GM10266 (cell line): ENCODE measurements at regions not wholly inside any gene's neighbourhood (a gene's known extent, or its start where the extent isn't known, plus 50 kb on each side); places are given as distances from the start of the nearest gene placed in this dataset.

Experiments
- DNase-seq: peaks from one replicate; pipeline ENCODE4 v3.0.0; 2012; ENCODE audit errors: extremely low spot score
- TF ChIP-seq, protein P1 (sequence below): IDR thresholded peaks from 2 replicates; pipeline ENCODE4 v1.5.1; 2012; ENCODE audit warnings: mild to moderate bottlenecking, low read depth; ENCODE audit not compliant: control insufficient read depth, insufficient read depth; ENCODE audit errors: missing control alignments

DNA sequence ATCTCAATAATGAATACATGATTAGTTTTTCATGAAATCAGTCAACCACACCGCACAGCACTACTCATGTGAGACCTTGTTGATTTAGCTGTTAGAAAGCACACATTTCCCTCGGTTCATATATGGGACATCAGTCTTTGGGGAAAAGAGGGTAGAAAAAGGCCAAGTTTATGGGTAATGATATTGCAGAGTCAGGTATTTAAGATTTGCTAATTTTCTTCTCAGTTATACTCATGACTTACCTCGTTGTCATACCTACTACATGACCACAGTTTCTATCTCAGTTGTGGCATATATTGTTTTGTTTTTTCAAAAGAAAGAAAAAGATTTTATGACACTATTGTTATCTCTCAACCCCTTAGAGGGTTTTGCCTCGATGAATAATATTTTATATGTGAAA is 165.6 kb downstream of the POU4F1 start:
- no peak for DNase-seq
- TF ChIP-seq, protein P1, sequence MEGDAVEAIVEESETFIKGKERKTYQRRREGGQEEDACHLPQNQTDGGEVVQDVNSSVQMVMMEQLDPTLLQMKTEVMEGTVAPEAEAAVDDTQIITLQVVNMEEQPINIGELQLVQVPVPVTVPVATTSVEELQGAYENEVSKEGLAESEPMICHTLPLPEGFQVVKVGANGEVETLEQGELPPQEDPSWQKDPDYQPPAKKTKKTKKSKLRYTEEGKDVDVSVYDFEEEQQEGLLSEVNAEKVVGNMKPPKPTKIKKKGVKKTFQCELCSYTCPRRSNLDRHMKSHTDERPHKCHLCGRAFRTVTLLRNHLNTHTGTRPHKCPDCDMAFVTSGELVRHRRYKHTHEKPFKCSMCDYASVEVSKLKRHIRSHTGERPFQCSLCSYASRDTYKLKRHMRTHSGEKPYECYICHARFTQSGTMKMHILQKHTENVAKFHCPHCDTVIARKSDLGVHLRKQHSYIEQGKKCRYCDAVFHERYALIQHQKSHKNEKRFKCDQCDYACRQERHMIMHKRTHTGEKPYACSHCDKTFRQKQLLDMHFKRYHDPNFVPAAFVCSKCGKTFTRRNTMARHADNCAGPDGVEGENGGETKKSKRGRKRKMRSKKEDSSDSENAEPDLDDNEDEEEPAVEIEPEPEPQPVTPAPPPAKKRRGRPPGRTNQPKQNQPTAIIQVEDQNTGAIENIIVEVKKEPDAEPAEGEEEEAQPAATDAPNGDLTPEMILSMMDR = no peak

DNA sequence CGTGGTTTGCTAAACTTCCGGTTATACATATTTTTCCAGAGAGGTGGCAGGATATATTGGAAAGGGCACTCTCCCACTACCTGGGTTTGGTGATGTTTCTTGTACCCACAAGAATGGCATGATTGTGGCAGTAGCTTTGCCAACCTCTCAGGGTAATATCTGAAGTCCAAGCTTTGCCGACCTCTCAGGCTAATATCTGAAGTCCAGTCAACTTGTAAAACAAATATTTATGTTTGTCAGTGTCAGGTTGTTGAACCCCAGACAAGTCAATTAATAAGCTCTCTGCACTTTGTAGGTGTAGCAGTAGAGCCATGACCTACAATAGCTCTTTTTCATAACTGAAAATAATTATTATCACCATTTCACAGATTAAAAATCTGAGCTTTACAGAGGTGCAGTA is 167.0 kb downstream of the POU4F1 start:
- DNase-seq = no peak
- TF ChIP-seq, protein P1 = no peak

DNA sequence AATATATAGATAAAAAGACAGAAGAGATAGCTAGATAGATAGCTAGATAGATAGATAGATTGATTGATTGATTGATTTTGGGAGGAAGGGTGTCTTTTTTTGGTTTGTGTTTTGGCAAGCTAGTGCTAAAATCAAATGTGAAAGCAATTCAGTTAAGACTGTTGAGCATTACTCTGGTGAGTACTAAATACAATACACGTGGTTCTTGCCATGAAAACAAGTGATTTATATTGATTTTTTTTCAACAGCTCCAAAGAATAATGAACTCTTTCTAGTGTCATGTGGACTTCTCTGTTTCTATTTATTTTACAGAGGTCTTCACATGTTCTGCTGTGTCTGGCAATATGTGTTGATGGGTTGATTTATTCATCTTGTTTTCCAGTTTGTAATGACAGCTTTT is 172.0 kb downstream of the POU4F1 start:
- no peak for DNase-seq
- TF ChIP-seq, protein P1 = no peak

DNA sequence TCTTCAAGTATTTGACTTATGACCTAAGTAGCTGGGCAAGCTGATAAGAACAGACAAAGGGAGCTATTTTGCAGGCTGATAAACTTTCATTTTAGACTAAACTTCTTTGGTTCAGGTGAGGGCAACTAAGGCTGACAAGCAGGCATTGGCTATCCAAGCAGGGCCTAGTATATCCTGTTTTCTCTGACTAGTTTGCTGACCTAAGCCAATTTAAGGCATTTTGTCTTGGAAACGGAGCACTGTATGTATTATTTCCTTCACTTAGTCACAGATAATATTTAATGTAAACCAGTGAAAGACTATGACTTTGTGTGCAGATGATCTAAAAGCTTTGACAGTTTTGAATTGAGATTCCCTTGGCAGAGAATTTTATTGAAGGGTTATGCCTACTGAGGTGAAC is 172.5 kb downstream of the POU4F1 start:
- no peak for DNase-seq
- TF ChIP-seq, protein P1 = no peak

DNA sequence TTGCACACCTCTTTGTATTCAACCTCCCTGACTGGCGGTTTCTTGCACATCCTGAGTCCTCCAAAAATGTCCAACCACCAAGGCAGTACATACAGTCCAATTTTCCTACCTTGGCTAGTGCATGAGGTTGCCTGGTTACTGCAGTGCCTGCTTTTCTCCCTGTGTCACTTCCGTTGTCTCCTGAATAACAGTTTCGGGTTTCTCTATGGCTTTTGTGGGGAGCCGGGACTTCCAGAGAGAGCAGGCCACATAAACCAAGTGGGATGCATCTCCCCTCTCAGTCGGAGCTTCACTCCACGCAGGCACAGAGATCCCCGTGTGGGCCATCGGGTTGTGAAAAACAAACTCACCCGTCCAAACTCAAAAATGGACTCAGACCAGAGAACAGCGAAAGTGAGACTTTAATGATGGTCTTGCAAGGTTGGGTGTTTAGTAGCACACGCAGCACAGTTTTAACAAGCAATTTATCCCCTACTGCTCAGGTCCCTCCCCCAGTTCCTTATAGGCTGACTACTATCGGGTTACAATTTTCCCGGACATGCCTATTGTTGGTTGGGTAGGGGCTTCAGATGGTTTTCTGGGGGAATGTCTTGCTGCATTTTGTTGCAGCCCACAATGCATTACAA is 173.1 kb downstream of the POU4F1 start:
- no peak for DNase-seq
- TF ChIP-seq, protein P1 = no peak

DNA sequence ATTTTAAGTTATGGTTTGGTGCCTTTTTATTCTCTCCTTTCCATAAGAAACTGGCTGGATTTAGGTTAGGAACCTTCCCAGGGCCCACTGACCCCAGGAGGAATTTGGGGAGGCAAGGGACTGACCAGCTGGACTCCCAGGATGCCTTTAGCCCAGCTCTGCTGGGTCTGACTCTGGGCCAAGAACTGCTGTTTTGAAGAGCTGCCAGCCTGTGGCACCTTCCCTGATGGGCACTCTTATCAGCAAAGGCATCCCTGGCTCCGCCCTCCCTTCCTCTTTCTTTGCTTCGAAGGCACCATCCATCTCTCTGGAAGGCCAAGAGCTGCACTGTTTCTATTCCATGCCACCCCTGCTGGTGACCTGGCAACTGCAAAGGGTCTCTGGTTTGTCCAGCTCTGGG is 174.7 kb downstream of the POU4F1 start:
- DNase-seq = no peak
- TF ChIP-seq, protein P1 = no peak

DNA sequence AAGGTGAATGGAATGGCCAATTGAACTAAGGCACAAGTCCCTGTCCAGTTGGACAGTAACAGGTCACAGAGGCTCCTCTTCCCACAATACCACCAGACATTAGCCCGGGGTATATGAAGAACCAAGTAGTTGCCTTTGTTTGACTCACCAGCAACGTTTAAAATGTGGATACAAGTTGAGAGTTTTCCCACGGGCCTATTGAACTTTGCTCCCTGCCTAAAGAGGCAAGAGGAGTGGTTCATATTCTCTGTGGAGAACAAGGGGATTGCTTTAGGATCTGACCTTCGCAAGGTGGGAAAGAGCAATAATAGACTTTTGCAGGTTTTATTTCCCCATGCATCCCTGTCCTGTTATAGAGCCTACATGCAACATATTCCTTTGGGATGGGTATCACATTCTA is 177.2 kb downstream of the POU4F1 start:
- DNase-seq = no peak
- TF ChIP-seq, protein P1 = no peak
